A673 (cell line): ENCODE measurements at regions not wholly inside any gene's neighbourhood (a gene's known extent, or its start where the extent isn't known, plus 50 kb on each side); places are given as distances from the start of the nearest gene placed in this dataset.

ENCODE experiments used
- BruUV-seq: library from RNA; stranded (reverse); fragments of 400-500 nt; replicated peaks from 2 replicates; lab custom pipeline; 2021; lab: Mats Ljungman, UMichigan
- CTCF ChIA-PET: fragments of 300-600 bp; sonication (Branson Sonifier 250); formaldehyde crosslinking; loops from one replicate; lab custom pipeline; 2022; ENCODE audit warnings: antibody characterized with exemption; lab: Charles Lee
- POLR2A ChIA-PET: fragments of 300-600 bp; sonication (Branson Sonifier 250); formaldehyde crosslinking; loops from one replicate; lab custom pipeline; 2022; ENCODE audit warnings: antibody characterized with exemption; ENCODE audit not compliant: low non-redundant PET; lab: Charles Lee
- DNase-seq: peaks from one replicate; pipeline ENCODE4 v3.0.0-alpha.2; 2015; ENCODE audit warnings: low spot score
- H3K27ac ChIP-seq: fragments of 200-600 bp; sonication (generic); 2 replicates; pipeline ENCODE4 v1.5.1; 2016; ENCODE audit warnings: mixed run types, low read depth, mild to moderate bottlenecking, mixed read lengths, antibody characterized with exemption, low read length; ENCODE audit not compliant: poor library complexity, severe bottlenecking
- H3K27me3 ChIP-seq: fragments of 200-600 bp; sonication (generic); replicated peaks from 2 replicates; pipeline ENCODE4 v1.6.1; 2017; ENCODE audit warnings: mixed run types, low read depth, mild to moderate bottlenecking, mixed read lengths, antibody characterized with exemption, low read length; ENCODE audit not compliant: insufficient read depth, poor library complexity
- H3K36me3 ChIP-seq: fragments of 200-600 bp; sonication (generic); 2 replicates; pipeline ENCODE4 v1.6.1; 2016; ENCODE audit warnings: mixed run types, mild to moderate bottlenecking, mixed read lengths, antibody characterized with exemption, low read length; ENCODE audit not compliant: insufficient read depth, poor library complexity, severe bottlenecking
- H3K4me1 ChIP-seq: fragments of 200-600 bp; sonication (generic); 2 replicates; pipeline ENCODE4 v1.6.1; 2017; ENCODE audit warnings: mixed run types, mild to moderate bottlenecking, mixed read lengths, antibody characterized with exemption, low read length; ENCODE audit not compliant: insufficient read depth, poor library complexity, severe bottlenecking
- H3K4me3 ChIP-seq: fragments of 200-600 bp; sonication (generic); 2 replicates; pipeline ENCODE4 v1.5.1; 2016; ENCODE audit warnings: low read depth, mixed run types, mild to moderate bottlenecking, mixed read lengths, low read length; ENCODE audit not compliant: poor library complexity, severe bottlenecking
- H3K9me3 ChIP-seq: fragments of 200-600 bp; sonication (generic); 2 replicates; pipeline ENCODE4 v1.6.1; 2016; ENCODE audit warnings: mixed run types, low read depth, mild to moderate bottlenecking, mixed read lengths, antibody characterized with exemption, low read length; ENCODE audit not compliant: poor library complexity, severe bottlenecking
- EZH2 ChIP-seq: fragments of 200-600 bp; sonication (generic); IDR thresholded peaks from 2 replicates; pipeline ENCODE4 v1.6.1; 2017; ENCODE audit warnings: borderline replicate concordance, low read depth, mild to moderate bottlenecking, mixed read lengths, antibody characterized with exemption, low read length; ENCODE audit not compliant: poor library complexity, severe bottlenecking
- intact Hi-C: fragments of 100-400 bp; cut with micrococcal nuclease; formaldehyde crosslinking; loops from one replicate; pipeline ENCODE4 v1.10.0; 2022; ENCODE audit not compliant: unreplicated experiment
- TF ChIP-seq, protein P1 (sequence below): fragments of 300-800, 200-600 bp; sonication (generic); conservative IDR thresholded peaks from 2 replicates; pipeline ENCODE4 v1.5.1; 2017; ENCODE audit warnings: low read depth, mild to moderate bottlenecking, antibody characterized with exemption, low read length, moderate library complexity, mixed read lengths

DNA sequence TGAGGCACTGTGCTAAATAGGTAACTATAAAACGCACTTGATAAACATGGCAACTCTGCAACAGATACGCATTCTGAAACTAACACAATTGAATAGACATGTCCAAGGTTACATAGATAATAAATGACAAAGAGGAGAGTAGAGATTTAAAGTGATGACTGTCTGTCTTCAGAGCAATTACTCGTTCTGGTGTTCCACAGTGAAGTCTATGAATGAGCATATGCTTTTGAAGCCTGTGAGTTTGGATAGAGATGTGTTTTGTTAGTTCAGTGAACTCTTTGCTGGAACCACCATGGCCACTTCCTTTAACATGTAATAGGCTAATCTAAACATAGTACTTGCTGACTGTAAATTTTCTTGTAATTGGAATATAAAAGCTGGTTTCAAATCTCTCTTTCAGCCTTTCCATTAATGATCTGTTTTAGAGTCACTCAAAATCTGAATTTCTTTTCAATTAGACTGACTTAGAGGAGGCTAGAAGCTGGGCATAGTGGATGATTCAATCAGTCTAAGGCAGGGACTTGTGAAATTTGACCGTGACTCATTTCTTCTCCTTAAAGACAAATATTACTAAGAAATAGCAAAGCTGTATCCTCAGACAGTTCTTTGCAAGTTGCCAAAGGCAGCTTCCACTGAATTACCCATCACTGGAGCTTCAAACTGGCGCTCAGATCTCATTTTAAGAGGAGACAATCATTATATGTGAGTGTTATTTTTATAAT lies 1130.1 kb upstream of the CELF4 start:
- no TSS peak for BruUV-seq
- intact Hi-C loops = no loop called here
- POLR2A ChIA-PET = no interaction called here
- Histone ChIP-seq H3K4me1 (no peaks in the 10 kb centered on the region), H3K9me3 (no peaks in the 10 kb centered on the region), H3K27me3 (no peaks in the 10 kb centered on the region), H3K27ac (no peak overlapping the region), H3K36me3 (no peaks in the 10 kb centered on the region), H3K4me3 (no peak overlapping the region)
- TF ChIP-seq, protein P1, sequence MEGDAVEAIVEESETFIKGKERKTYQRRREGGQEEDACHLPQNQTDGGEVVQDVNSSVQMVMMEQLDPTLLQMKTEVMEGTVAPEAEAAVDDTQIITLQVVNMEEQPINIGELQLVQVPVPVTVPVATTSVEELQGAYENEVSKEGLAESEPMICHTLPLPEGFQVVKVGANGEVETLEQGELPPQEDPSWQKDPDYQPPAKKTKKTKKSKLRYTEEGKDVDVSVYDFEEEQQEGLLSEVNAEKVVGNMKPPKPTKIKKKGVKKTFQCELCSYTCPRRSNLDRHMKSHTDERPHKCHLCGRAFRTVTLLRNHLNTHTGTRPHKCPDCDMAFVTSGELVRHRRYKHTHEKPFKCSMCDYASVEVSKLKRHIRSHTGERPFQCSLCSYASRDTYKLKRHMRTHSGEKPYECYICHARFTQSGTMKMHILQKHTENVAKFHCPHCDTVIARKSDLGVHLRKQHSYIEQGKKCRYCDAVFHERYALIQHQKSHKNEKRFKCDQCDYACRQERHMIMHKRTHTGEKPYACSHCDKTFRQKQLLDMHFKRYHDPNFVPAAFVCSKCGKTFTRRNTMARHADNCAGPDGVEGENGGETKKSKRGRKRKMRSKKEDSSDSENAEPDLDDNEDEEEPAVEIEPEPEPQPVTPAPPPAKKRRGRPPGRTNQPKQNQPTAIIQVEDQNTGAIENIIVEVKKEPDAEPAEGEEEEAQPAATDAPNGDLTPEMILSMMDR = no peak
- TF ChIP-seq EZH2 = no peak
- DNase-seq = no peak
- CTCF ChIA-PET = no interaction called here

DNA sequence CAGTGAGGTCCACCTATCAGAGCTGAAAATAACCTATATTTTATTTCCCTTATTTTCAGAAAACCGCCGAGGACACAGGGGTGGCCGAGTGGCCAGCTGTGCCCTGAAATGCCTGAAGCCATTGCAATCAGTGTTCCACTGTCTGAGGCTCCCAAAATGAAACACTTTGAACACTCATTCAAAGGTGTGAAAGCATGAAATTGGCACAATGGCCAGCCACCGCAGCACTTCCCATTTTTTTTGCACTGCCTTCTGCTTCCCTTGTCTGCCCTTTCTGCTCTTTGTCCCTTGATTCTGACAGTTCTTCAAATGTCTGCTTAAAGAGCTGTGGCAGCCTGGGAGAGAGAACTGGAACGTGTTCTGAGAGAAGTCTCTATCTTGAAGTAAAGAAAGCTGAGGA lies 1127.5 kb upstream of the CELF4 start:
- TF ChIP-seq EZH2 = no peak
- TF ChIP-seq, protein P1 = no peak
- POLR2A ChIA-PET = no interaction called here
- no TSS peak for BruUV-seq
- H3K27me3 ChIP-seq = no peaks in the 10 kb centered on the region
- no peak overlapping the region for H3K4me3 ChIP-seq
- CTCF ChIA-PET = interaction anchor here (0.5 kb wide), 1 partner anchor 171 kb away, joined by 3 read pairs; no protein-coding TSS in a partner anchor
- no peak overlapping the region for H3K27ac ChIP-seq
- no peaks in the 10 kb centered on the region for H3K9me3 ChIP-seq
- H3K36me3 ChIP-seq = no peaks in the 10 kb centered on the region
- intact Hi-C loops = no loop called here
- H3K4me1 ChIP-seq = no peaks in the 10 kb centered on the region
- DNase-seq = no peak

DNA sequence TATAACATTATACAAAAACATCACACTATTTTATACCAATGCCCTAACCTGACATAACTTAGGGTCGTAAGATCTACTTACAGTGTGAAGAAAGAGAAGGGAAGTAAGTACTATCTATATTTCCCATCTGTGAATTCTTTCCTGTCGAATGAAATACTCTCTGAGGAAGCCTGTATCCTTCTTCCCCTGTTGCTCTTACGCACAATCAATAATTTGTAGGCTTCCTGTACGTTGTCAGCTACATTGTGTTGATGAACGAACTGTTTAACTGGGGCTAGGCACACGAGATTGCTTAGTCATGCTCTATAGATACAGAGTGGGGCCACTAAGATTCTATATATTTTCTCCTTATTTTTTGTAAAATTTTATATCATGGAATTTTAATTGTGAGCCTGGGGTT lies 1125.0 kb upstream of the CELF4 start:
- no TSS peak for BruUV-seq
- Histone ChIP-seq H3K9me3 (no peaks in the 10 kb centered on the region), H3K4me3 (no peak overlapping the region), H3K27ac (no peak overlapping the region), H3K4me1 (no peaks in the 10 kb centered on the region), H3K36me3 (no peaks in the 10 kb centered on the region), H3K27me3 (no peaks in the 10 kb centered on the region)
- intact Hi-C loops = no loop called here
- TF ChIP-seq, protein P1 = no peak
- TF ChIP-seq EZH2 = no peak
- ChIA-PET POLR2A (no interaction called here), CTCF (no interaction called here)
- no peak for DNase-seq
